Fibroblast of the aortic adventitia (primary cell): ENCODE measurements at regions not wholly inside any gene's neighbourhood (a gene's known extent, or its start where the extent isn't known, plus 50 kb on each side); places are given as distances from the start of the nearest gene placed in this dataset.

ENCODE experiments used
- DNase-seq: peaks from one replicate; pipeline ENCODE4 v3.0.0-alpha.2; 2010; ENCODE audit warnings: low read depth
- H3K4me3 ChIP-seq: 2 replicates; pipeline ENCODE4 v1.5.1; 2011; ENCODE audit warnings: low read depth, mild to moderate bottlenecking, control low read depth, low read length, moderate library complexity
- TF ChIP-seq, protein P1 (sequence below): IDR thresholded peaks from 2 replicates; pipeline ENCODE4 v1.5.1; 2011; ENCODE audit warnings: mild to moderate bottlenecking, low read length, control low read depth, inconsistent platforms; ENCODE audit not compliant: insufficient read depth

DNA sequence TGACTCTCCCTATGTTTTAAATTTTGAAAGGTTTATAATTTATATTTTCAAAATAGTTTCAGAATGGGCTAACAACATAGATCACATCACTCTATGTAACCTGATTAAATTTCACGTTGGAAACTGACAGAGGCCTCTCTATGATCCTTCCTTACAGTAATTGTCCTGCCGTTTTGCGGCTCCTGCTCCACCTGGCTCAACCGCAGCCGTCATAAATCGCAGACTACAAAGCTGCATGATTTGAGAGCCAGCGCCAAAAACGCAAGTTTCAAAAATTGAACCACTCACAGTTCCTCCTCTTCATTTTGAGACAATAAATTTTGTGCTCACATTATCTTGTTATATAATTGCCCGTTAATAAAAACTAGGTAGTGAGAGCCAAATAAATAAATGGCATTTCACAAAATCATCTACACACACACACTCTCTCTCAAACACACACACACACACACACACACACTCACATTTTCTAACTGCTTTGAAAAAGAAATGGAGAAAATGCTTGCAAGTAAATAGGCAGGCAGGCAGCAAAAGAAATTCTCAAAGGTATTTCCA is 263.1 kb upstream of the PSMD7 start:
- no peak overlapping the region for H3K4me3 ChIP-seq
- DNase-seq, result no peak
- TF ChIP-seq, protein P1, sequence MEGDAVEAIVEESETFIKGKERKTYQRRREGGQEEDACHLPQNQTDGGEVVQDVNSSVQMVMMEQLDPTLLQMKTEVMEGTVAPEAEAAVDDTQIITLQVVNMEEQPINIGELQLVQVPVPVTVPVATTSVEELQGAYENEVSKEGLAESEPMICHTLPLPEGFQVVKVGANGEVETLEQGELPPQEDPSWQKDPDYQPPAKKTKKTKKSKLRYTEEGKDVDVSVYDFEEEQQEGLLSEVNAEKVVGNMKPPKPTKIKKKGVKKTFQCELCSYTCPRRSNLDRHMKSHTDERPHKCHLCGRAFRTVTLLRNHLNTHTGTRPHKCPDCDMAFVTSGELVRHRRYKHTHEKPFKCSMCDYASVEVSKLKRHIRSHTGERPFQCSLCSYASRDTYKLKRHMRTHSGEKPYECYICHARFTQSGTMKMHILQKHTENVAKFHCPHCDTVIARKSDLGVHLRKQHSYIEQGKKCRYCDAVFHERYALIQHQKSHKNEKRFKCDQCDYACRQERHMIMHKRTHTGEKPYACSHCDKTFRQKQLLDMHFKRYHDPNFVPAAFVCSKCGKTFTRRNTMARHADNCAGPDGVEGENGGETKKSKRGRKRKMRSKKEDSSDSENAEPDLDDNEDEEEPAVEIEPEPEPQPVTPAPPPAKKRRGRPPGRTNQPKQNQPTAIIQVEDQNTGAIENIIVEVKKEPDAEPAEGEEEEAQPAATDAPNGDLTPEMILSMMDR, result no peak

DNA sequence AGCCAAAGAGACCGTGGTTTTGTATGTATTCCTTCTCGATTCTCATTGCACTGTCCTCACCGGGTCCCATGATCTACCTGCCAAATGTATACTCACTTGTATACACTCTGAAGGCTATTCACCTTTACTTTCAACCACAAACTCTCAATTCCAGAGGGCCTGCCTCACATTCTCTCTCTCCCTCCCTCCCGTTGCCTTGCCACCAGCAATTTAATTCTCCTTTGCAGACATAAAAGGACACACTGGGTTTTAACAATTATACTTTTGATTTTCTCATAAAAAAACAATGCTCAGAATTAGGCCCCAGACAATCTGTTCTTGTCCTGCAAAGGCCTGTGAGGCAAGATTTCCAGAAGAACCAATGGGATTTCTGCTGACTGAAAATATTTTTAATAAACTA is 265.1 kb upstream of the PSMD7 start:
- TF ChIP-seq, protein P1, result no peak

DNA sequence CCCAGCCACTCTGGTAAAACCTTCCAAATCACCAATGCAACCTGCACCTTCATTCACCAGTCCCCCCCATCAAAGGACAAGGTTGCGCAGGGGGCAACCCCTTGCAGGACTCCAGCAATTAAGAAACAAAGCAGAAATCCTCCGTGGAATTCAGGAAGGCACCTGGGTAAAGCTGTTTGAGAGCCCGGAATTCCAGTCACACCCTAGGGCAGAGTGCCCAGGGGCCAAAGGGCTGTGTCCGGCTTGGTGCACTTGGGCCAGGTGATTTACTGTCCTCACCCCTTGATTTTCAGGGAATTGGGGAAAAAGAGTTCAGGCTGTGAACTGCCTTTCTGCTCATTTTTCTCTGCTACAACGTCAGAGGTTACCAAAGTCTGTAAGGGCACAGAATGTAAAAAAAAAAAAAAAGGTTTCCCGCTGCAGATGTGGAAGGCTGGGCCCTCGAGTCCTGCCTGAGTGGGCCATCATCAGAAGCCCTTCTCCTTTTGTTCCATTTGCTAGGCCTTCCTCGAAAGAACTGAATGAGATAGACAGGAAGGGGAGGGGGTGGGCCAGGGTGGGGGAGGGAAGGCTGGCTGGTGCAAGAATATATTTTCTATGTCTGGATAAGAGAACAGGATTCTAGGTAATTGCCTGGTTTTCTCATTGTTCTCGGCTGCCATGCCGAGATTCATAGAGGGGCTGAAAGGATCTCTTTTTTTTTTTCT is 266.5 kb upstream of the PSMD7 start:
- TF ChIP-seq, protein P1, result no peak
- H3K4me3 ChIP-seq, result no peak overlapping the region
- no peak for DNase-seq

More for the DNA sequence above, 265.1 kb upstream of the PSMD7 start:
- no peak overlapping the region for H3K4me3 ChIP-seq
- DNase-seq, result no peak

DNA sequence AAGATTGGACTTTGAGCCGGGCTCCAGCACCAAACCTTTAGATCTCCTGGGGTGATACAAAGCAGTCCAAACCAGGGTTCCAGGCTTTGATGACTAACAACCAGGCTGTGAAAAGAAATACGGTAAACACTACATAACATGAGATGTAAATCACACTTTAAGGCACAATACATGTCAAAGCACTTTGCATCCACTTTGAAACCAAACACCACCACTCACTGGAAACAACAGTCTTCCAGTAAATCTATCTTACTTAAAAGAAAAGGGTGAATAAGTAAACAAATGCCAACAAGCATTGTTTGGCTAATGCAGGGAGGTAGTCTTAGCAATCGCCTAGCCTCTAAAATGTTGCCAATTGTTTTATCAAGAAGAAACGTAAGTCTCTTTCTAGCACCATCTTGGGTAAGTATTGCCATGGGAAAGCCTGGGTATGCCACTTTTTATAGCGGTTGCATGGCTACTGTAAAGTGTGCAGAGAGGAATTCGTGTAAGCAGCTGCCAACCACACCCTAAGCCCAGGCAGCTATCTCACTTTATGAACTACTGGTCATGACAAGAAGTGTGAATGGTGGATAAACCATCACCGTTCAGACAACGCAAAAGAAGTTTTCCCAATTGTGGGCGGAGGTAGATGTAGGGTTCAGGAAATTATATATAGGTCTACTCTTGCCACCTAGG is 267.4 kb upstream of the PSMD7 start:
- no peak overlapping the region for H3K4me3 ChIP-seq
- DNase-seq, result no peak
- TF ChIP-seq, protein P1, result no peak

DNA sequence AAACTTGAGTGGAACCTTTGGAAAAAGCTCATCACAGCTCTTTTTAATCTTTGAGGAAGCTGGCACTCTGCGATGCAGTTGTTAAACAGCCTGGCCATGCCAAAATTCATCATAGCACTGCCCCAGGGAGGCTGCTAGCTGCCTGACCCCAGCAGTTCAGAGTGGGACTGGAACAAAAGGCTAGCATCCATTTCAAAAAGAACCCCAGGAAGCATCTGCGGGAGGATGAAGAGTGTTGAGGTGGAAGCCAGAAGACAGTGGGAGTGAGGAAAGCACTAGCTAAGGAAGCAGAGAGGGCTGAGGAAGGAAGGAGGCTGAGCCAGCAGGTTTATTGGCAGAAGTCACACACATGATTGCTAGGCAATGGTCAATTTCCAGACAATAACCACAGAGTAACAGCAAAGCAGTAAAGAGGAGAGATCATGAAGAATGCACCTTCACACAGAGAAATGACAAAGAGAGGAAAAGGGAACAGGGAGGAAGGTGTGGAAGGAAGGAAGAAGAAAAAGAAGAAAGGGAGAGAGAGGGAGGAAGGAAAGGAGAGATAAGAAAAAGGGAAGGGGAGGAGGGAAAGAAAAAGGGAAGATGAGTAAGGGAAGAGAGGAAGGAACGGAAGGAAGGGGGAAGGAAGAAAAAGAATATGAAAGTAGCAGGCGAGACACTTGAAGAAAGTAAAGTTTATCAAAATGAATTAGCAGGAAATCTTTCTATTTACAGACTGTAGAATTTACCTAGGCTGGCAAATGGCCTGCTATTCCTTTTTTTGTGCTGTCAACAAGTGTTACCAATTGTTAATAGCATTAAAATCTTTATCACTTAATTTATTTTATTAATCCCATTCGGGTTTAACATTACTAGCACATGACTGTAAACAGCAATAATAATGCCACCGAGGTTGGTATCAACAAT is 270.0 kb upstream of the PSMD7 start:
- no peak overlapping the region for H3K4me3 ChIP-seq
- TF ChIP-seq, protein P1, result no peak
- no peak for DNase-seq

DNA sequence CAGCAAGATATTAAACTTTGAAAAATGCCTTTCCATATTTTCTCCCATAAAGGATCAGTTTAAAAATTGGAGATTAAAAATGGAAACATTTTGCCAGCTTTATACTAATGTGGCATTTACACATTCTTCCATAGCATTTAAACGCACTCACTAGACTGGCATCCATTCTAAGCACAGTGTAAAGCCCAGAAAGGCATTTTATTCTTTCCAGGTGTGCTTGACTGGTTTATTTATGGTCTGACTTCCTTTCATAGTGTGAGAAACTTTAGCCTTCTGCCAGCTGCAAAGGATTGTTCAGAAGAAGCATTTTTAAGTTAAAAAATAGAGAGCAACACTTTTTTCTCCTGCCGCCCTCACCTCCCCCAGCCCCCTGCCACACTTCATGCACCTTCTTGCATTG is 271.7 kb upstream of the PSMD7 start:
- no peak overlapping the region for H3K4me3 ChIP-seq
- no peak for DNase-seq
- TF ChIP-seq, protein P1, result no peak
